ENCODE measurements at regions not wholly inside any gene's neighbourhood (a gene's known extent, or its start where the extent isn't known, plus 50 kb on each side); places are given as distances from the start of the nearest gene placed in this dataset.

GRCh38 chr3:192009903-192010302 is 548.9 kb downstream of the PYDC2 start:
- no peak for DNase-seq (ENCODE audit: low read depth, low spot score)
- no peak overlapping the region for H3K4me3 ChIP-seq (ENCODE audit: insufficient read length, low read depth)

DNA sequence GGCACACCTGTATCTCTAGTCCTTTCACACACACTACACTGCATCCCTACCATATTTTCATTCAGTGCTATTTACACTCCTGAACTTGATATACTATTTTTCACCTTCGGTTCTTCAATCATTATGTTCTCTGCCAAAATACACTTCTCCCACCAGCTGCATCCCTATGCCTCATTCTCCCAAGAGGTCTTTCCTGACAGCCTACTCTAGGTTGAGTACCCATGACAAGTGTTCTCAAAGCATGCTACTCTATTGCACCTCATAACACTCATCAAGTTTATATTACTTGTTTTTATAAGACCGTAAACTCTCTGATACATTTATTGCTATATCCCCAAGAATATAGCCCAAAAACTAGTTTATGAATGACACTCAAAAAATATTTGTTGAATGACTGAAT is 549.5 kb downstream of the PYDC2 start:
- Histone ChIP-seq H3K9ac (ENCODE audit: insufficient read length, low read depth) (no peak overlapping the region), H3K36me3 (ENCODE audit: insufficient read depth, insufficient read length, low read length) (no peaks in the 10 kb centered on the region), H3K27me3 (ENCODE audit: insufficient read depth, insufficient read length) (no peaks in the 10 kb centered on the region), H3K9me3 (ENCODE audit: insufficient read depth, low read length) (no peaks in the 10 kb centered on the region), H3K4me1 (ENCODE audit: insufficient read depth, insufficient read length) (no peaks in the 10 kb centered on the region), H3K4me3 (ENCODE audit: insufficient read length, low read depth) (no peak overlapping the region)
- TF ChIP-seq ZNF274 (IDR thresholded peaks at IDR 0.05; ENCODE audit: low read depth, low read length) (no peak), YY1 (IDR thresholded peaks at IDR 0.05; ENCODE audit: insufficient read depth, insufficient read length) (no peak), SUZ12 (IDR thresholded peaks at IDR 0.05; ENCODE audit: extremely low read depth, insufficient read depth, insufficient read length) (no peak)
- no peak for DNase-seq (ENCODE audit: low read depth, low spot score)

More at GRCh38 chr3:192009903-192010302, 548.9 kb downstream of the PYDC2 start:
- Histone ChIP-seq H3K36me3 (ENCODE audit: insufficient read depth, insufficient read length, low read length) (no peaks in the 10 kb centered on the region), H3K27me3 (ENCODE audit: insufficient read depth, insufficient read length) (no peaks in the 10 kb centered on the region), H3K4me1 (ENCODE audit: insufficient read depth, insufficient read length) (no peaks in the 10 kb centered on the region), H3K9ac (ENCODE audit: insufficient read length, low read depth) (no peak overlapping the region), H3K9me3 (ENCODE audit: insufficient read depth, low read length) (no peaks in the 10 kb centered on the region)
- TF ChIP-seq SUZ12 (IDR thresholded peaks at IDR 0.05; ENCODE audit: extremely low read depth, insufficient read depth, insufficient read length) (no peak), YY1 (IDR thresholded peaks at IDR 0.05; ENCODE audit: insufficient read depth, insufficient read length) (no peak), ZNF274 (IDR thresholded peaks at IDR 0.05; ENCODE audit: low read depth, low read length) (no peak)

DNA sequence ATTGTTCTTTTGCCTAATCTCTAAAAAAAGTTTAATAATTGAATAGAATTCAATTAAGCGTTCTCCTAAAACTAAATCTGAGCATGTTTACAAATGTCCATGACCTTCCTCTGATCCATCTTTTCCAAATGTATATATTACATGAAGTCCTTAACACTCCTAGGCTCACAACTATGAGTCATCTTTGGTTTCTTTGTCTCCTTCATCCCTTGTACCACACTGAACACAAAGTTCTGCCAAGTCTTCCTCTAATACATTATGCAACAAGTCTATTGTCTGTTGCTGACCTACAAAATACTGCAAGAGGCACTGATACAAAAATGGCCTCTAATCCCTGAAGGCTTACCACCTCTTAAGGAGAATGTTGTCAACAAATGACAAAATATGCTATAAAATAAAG is 550.2 kb downstream of the PYDC2 start:
- no peak for DNase-seq (ENCODE audit: low read depth, low spot score)
- no peak overlapping the region for H3K4me3 ChIP-seq (ENCODE audit: insufficient read length, low read depth)
- H3K36me3 ChIP-seq (ENCODE audit: insufficient read depth, insufficient read length, low read length) = no peaks in the 10 kb centered on the region
- no peaks in the 10 kb centered on the region for H3K4me1 ChIP-seq (ENCODE audit: insufficient read depth, insufficient read length)
- no peak overlapping the region for H3K9ac ChIP-seq (ENCODE audit: insufficient read length, low read depth)
- no peaks in the 10 kb centered on the region for H3K27me3 ChIP-seq (ENCODE audit: insufficient read depth, insufficient read length)
- TF ChIP-seq ZNF274 (IDR thresholded peaks at IDR 0.05; ENCODE audit: low read depth, low read length) = no peak
- TF ChIP-seq YY1 (IDR thresholded peaks at IDR 0.05; ENCODE audit: insufficient read depth, insufficient read length) = no peak
- no peak for TF ChIP-seq SUZ12 (IDR thresholded peaks at IDR 0.05; ENCODE audit: extremely low read depth, insufficient read depth, insufficient read length)
- H3K9me3 ChIP-seq (ENCODE audit: insufficient read depth, low read length) = no peaks in the 10 kb centered on the region

- Histone ChIP-seq H3K9me3 (ENCODE audit: insufficient read depth, low read length) (no peaks in the 10 kb centered on the region), H3K27me3 (ENCODE audit: insufficient read depth, insufficient read length) (no peaks in the 10 kb centered on the region), H3K4me1 (ENCODE audit: insufficient read depth, insufficient read length) (no peaks in the 10 kb centered on the region), H3K9ac (ENCODE audit: insufficient read length, low read depth) (no peak overlapping the region), H3K36me3 (ENCODE audit: insufficient read depth, insufficient read length, low read length) (no peaks in the 10 kb centered on the region), H3K4me3 (ENCODE audit: insufficient read length, low read depth) (no peak overlapping the region)
- TF ChIP-seq SUZ12 (IDR thresholded peaks at IDR 0.05; ENCODE audit: extremely low read depth, insufficient read depth, insufficient read length) (no peak), YY1 (IDR thresholded peaks at IDR 0.05; ENCODE audit: insufficient read depth, insufficient read length) (no peak), ZNF274 (IDR thresholded peaks at IDR 0.05; ENCODE audit: low read depth, low read length) (no peak)
- no peak for DNase-seq (ENCODE audit: low read depth, low spot score)
Measured at GRCh38 chr3:192013110-192013509, 552.1 kb downstream of the PYDC2 start.

- TF ChIP-seq ZNF274 (IDR thresholded peaks at IDR 0.05; ENCODE audit: low read depth, low read length) = no peak
- TF ChIP-seq SUZ12 (IDR thresholded peaks at IDR 0.05; ENCODE audit: extremely low read depth, insufficient read depth, insufficient read length) = no peak
- no peak for TF ChIP-seq YY1 (IDR thresholded peaks at IDR 0.05; ENCODE audit: insufficient read depth, insufficient read length)
- H3K9me3 ChIP-seq (ENCODE audit: insufficient read depth, low read length) = no peaks in the 10 kb centered on the region
- H3K4me3 ChIP-seq (ENCODE audit: insufficient read length, low read depth) = no peak overlapping the region
- DNase-seq (ENCODE audit: low read depth, low spot score) = no peak
- no peaks in the 10 kb centered on the region for H3K27me3 ChIP-seq (ENCODE audit: insufficient read depth, insufficient read length)
- H3K9ac ChIP-seq (ENCODE audit: insufficient read length, low read depth) = no peak overlapping the region
- no peaks in the 10 kb centered on the region for H3K4me1 ChIP-seq (ENCODE audit: insufficient read depth, insufficient read length)
- no peaks in the 10 kb centered on the region for H3K36me3 ChIP-seq (ENCODE audit: insufficient read depth, insufficient read length, low read length)
Measured at GRCh38 chr3:192022412-192022811, 561.4 kb downstream of the PYDC2 start.

- Histone ChIP-seq H3K9ac (ENCODE audit: insufficient read length, low read depth) (no peak overlapping the region), H3K9me3 (ENCODE audit: insufficient read depth, low read length) (no peaks in the 10 kb centered on the region), H3K4me1 (ENCODE audit: insufficient read depth, insufficient read length) (no peaks in the 10 kb centered on the region), H3K4me3 (ENCODE audit: insufficient read length, low read depth) (no peak overlapping the region), H3K27me3 (ENCODE audit: insufficient read depth, insufficient read length) (no peaks in the 10 kb centered on the region), H3K36me3 (ENCODE audit: insufficient read depth, insufficient read length, low read length) (no peaks in the 10 kb centered on the region)
- no peak for DNase-seq (ENCODE audit: low read depth, low spot score)
- TF ChIP-seq YY1 (IDR thresholded peaks at IDR 0.05; ENCODE audit: insufficient read depth, insufficient read length) = no peak
- TF ChIP-seq SUZ12 (IDR thresholded peaks at IDR 0.05; ENCODE audit: extremely low read depth, insufficient read depth, insufficient read length) = no peak
- no peak for TF ChIP-seq ZNF274 (IDR thresholded peaks at IDR 0.05; ENCODE audit: low read depth, low read length)
Measured at GRCh38 chr3:192024751-192025150, 563.8 kb downstream of the PYDC2 start.

DNA sequence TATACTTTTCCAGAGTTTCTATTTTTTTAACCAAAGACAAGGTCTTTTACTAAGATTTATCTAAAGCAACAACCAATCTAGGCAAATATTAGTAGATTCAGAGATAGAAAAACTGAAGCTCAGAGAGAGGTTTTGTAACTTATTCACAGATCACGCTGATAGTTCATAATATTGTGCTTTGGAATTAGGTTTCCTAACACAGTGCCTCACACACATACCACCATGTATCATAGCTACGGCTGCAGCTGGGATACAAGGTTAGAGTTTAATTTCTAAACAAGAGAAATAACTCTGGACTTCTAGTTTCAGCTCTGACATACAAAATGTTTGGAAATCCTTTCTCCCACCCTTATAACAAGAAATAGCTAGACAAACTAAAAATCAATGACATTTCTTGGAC is 565.7 kb downstream of the PYDC2 start:
- no peaks in the 10 kb centered on the region for H3K36me3 ChIP-seq (ENCODE audit: insufficient read depth, insufficient read length, low read length)
- no peaks in the 10 kb centered on the region for H3K27me3 ChIP-seq (ENCODE audit: insufficient read depth, insufficient read length)
- H3K4me3 ChIP-seq (ENCODE audit: insufficient read length, low read depth) = no peak overlapping the region
- no peaks in the 10 kb centered on the region for H3K4me1 ChIP-seq (ENCODE audit: insufficient read depth, insufficient read length)
- H3K9me3 ChIP-seq (ENCODE audit: insufficient read depth, low read length) = no peaks in the 10 kb centered on the region
- TF ChIP-seq SUZ12 (IDR thresholded peaks at IDR 0.05; ENCODE audit: extremely low read depth, insufficient read depth, insufficient read length) (no peak), YY1 (IDR thresholded peaks at IDR 0.05; ENCODE audit: insufficient read depth, insufficient read length) (no peak), ZNF274 (IDR thresholded peaks at IDR 0.05; ENCODE audit: low read depth, low read length) (no peak)
- no peak for DNase-seq (ENCODE audit: low read depth, low spot score)
- no peak overlapping the region for H3K9ac ChIP-seq (ENCODE audit: insufficient read length, low read depth)

All from NT2/D1 (cell line).